GM12878 (cell line): ENCODE measurements at regions not wholly inside any gene's neighbourhood (a gene's known extent, or its start where the extent isn't known, plus 50 kb on each side); places are given as distances from the start of the nearest gene placed in this dataset.

Source experiments
- ATAC-seq: fragments of 200-7000 bp; cut with Tn5 transposase; 3 replicates; pipeline ENCODE4 v1.9.1; 2020; ENCODE audit warnings: mild to moderate bottlenecking, moderate library complexity
- BruUV-seq: library from RNA; stranded (reverse); fragments of 400-500 nt; replicated peaks from 2 replicates; lab custom pipeline; 2021; lab: Mats Ljungman, UMichigan
- CTCF ChIA-PET: fragments of 300-600 bp; sonication (Branson Sonifier 250); formaldehyde crosslinking; extraction: SDS; loops from one replicate; lab custom pipeline; 2021; ENCODE audit warnings: inconsistent platforms; lab: Yijun Ruan, JAX
- POLR2A ChIA-PET: fragments of 350-600 bp; formaldehyde crosslinking; extraction: SDS; loops from one replicate; lab custom pipeline; 2021; ENCODE audit warnings: inconsistent platforms; lab: Charles Lee
- RAD21 ChIA-PET: fragments of 300-600 bp; sonication (Branson Sonifier 250); formaldehyde crosslinking; loops from one replicate; lab custom pipeline; 2023; ENCODE audit warnings: antibody characterized with exemption; ENCODE audit not compliant: unreplicated experiment; lab: Charles Lee
- SMC1A ChIA-PET: fragments of 300-600 bp; sonication (Branson Sonifier 250); formaldehyde crosslinking; loops from one replicate; lab custom pipeline; 2023; ENCODE audit not compliant: unreplicated experiment, uncharacterized antibody; lab: Charles Lee
- DNase-seq: peaks from one replicate; pipeline ENCODE4 v3.0.0-alpha.2; 2011; ENCODE audit warnings: low read depth, low spot score
- FAIRE-seq: peaks from 3 replicates; lab custom pipeline; 2011; peaks lifted over from hg19 to GRCh38; lab: Jason Lieb, UNC
- H2AFZ ChIP-seq: 2 replicates; pipeline ENCODE4 v1.6.0; 2011; ENCODE audit warnings: low read depth, low read length, control low read depth; ENCODE audit not compliant: control insufficient read depth
- H3K27ac ChIP-seq: 2 replicates; pipeline ENCODE4 v1.5.1; 2011; ENCODE audit warnings: control low read depth; ENCODE audit not compliant: control insufficient read depth, insufficient read depth
- H3K27me3 ChIP-seq, 2 experiments: replicated peaks in 1 of 2; 2 replicates each; pipeline versions ENCODE4 v1.6.0 to v1.6.1; 2011; ENCODE audit warnings: low read length in 1 of 2; ENCODE audit not compliant: control insufficient read depth in 2 of 2, insufficient read depth in 2 of 2
- H3K36me3 ChIP-seq, 2 experiments: 2 replicates each; pipeline ENCODE4 v1.5.1; 2011; ENCODE audit warnings: low read length in 1 of 2; ENCODE audit not compliant: control insufficient read depth in 2 of 2, insufficient read depth in 2 of 2
- H3K4me1 ChIP-seq: 2 replicates; pipeline ENCODE4 v1.6.1; 2011; ENCODE audit warnings: mild to moderate bottlenecking, low read length, moderate library complexity, mixed read lengths; ENCODE audit not compliant: control insufficient read depth, insufficient read depth
- H3K4me2 ChIP-seq: 2 replicates; pipeline ENCODE4 v1.6.0; 2011; ENCODE audit warnings: control low read depth; ENCODE audit not compliant: control insufficient read depth, insufficient read depth
- H3K4me3 ChIP-seq: fragments of 200-600 bp; sonication (generic); 2 replicates; pipeline ENCODE4 v1.5.1; 2016
- H3K79me2 ChIP-seq: 2 replicates; pipeline ENCODE4 v1.6.0; 2011; ENCODE audit warnings: low read length; ENCODE audit not compliant: control insufficient read depth, insufficient read depth
- H3K9ac ChIP-seq: 2 replicates; pipeline ENCODE4 v1.8.0; 2011; ENCODE audit warnings: low read length, control low read depth, mixed read lengths; ENCODE audit not compliant: control insufficient read depth, insufficient read depth
- H3K9me3 ChIP-seq: replicated peaks from 3 replicates; pipeline ENCODE4 v1.5.1; 2011; ENCODE audit warnings: mild to moderate bottlenecking, low read length; ENCODE audit not compliant: control insufficient read depth, insufficient read depth
- H4K20me1 ChIP-seq: 2 replicates; pipeline ENCODE4 v1.6.0; 2011; ENCODE audit not compliant: control insufficient read depth, insufficient read depth
- CEBPB ChIP-seq, 2 experiments: fragments of 150-350 bp in 1 of 2; IDR thresholded peaks; 2 replicates each; pipeline ENCODE4 v1.6.1; 2012 to 2014; ENCODE audit warnings: low read depth in 2 of 2, low read length in 2 of 2, borderline replicate concordance in 1 of 2, inconsistent platforms in 1 of 2
- CREM ChIP-seq: IDR thresholded peaks from 2 replicates; pipeline ENCODE4 v1.6.1; 2014; ENCODE audit warnings: antibody characterized with exemption, low read depth
- DPF2 ChIP-seq: fragments of 450-650 bp; IDR thresholded peaks from 2 replicates; pipeline ENCODE4 v1.6.1; 2017; ENCODE audit warnings: mild to moderate bottlenecking
- HDAC2 ChIP-seq: fragments of 200-600 bp; sonication (generic); IDR thresholded peaks from 2 replicates; pipeline ENCODE4 v1.6.1; 2017
- MYB ChIP-seq: fragments of 150-350 bp; IDR thresholded peaks from 2 replicates; pipeline ENCODE4 v1.6.1; 2014; ENCODE audit warnings: mild to moderate bottlenecking, low read depth, low read length, borderline replicate concordance
- RAD21 ChIP-seq: IDR thresholded peaks from 2 replicates; pipeline ENCODE4 v1.6.1; 2011; ENCODE audit warnings: mild to moderate bottlenecking, low read depth, low read length, moderate library complexity; ENCODE audit not compliant: insufficient read depth
- RBBP5 ChIP-seq: fragments of 200-600 bp; sonication (generic); conservative IDR thresholded peaks from 2 replicates; pipeline ENCODE4 v1.6.1; 2016
- STAT3 ChIP-seq: IDR thresholded peaks from 2 replicates; pipeline ENCODE4 v1.6.1; 2011; ENCODE audit warnings: low read depth, low read length, improper control_type of control experiment
- TCF3 ChIP-seq: IDR thresholded peaks from 2 replicates; pipeline ENCODE4 v1.6.1; 2012; ENCODE audit warnings: low read depth, mild to moderate bottlenecking, low read length, borderline replicate concordance; ENCODE audit not compliant: insufficient read depth
- TCF7 ChIP-seq: IDR thresholded peaks from 2 replicates; pipeline ENCODE4 v1.6.1; 2014; ENCODE audit warnings: antibody characterized with exemption, borderline replicate concordance
- WGBS: methylation state at CpG from one replicate; pipeline ENCODE4 v1.1.6; 2016; ENCODE audit warnings: low lambda C conversion rate; ENCODE audit not compliant: insufficient replicate concordance, insufficient coverage; ENCODE audit errors: missing lambda C conversion rate; 5-methylcytosine and 5-hydroxymethylcytosine counted together
- in situ Hi-C: fragments of 300-500 bp; cut with MboI; formaldehyde crosslinking; loops from 9 replicates; pipeline ENCODE4 v1.14.3; 2018; ENCODE audit warnings: mixed read lengths
- intact Hi-C: fragments of 100-400 bp; cut with micrococcal nuclease; formaldehyde crosslinking; loops from one replicate; pipeline ENCODE4 v1.14.2; 2022; ENCODE audit not compliant: unreplicated experiment
- TF ChIP-seq, protein P1 (sequence below): IDR thresholded peaks from 2 replicates; pipeline ENCODE4 v1.6.1; 2012; ENCODE audit warnings: mild to moderate bottlenecking, low read depth, low read length

DNA sequence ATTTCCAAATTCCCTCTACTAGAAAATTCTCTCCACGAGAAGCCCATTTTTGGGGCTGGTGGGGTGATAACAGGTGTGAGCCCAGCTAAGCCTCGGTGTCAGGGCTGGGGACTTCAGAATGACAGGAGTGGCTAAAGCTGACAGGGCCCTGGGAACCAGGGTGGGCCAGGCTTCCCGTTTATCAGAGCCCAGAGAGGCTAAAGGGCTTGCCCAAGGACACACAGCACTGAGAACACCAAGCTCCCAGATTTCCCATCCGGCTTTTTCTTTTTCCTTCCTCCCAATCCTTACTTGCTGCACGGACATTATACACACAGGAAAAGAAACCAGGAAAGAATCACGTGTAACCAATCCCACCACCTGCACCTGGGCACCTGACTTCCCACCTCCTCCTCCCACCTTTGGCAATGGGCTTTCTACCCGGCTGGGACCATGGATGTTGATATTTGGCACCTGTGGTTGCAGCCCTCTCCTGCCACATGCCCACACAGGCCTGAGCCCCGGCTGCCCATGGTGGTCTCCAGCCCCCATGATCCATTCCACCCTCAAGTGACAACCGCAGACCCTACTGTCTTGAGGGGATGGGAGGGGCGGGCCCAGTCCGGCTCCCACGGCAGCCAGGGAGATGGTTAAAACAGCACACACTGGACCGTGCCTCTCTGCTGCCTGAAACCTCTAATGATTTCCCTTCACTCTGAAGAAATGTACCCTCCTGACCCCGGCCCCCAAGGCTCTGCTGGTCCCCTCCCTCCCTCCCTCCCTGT is 78.9 kb downstream of the ENGASE start:
- SMC1A ChIA-PET, result no interaction called here
- TF ChIP-seq RAD21 (no peak), RBBP5 (no peak), TCF7 (no peak), CREM (no peak), DPF2 (no peak), MYB (no peak), CEBPB (IDR thresholded peaks at IDR 0.05; ENCODE audit: borderline replicate concordance in 1 of 2, low read depth in 2 of 2, low read length in 2 of 2) (no peak), HDAC2 (no peak), STAT3 (no peak), TCF3 (no peak)
- TF ChIP-seq, protein P1, sequence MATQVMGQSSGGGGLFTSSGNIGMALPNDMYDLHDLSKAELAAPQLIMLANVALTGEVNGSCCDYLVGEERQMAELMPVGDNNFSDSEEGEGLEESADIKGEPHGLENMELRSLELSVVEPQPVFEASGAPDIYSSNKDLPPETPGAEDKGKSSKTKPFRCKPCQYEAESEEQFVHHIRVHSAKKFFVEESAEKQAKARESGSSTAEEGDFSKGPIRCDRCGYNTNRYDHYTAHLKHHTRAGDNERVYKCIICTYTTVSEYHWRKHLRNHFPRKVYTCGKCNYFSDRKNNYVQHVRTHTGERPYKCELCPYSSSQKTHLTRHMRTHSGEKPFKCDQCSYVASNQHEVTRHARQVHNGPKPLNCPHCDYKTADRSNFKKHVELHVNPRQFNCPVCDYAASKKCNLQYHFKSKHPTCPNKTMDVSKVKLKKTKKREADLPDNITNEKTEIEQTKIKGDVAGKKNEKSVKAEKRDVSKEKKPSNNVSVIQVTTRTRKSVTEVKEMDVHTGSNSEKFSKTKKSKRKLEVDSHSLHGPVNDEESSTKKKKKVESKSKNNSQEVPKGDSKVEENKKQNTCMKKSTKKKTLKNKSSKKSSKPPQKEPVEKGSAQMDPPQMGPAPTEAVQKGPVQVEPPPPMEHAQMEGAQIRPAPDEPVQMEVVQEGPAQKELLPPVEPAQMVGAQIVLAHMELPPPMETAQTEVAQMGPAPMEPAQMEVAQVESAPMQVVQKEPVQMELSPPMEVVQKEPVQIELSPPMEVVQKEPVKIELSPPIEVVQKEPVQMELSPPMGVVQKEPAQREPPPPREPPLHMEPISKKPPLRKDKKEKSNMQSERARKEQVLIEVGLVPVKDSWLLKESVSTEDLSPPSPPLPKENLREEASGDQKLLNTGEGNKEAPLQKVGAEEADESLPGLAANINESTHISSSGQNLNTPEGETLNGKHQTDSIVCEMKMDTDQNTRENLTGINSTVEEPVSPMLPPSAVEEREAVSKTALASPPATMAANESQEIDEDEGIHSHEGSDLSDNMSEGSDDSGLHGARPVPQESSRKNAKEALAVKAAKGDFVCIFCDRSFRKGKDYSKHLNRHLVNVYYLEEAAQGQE, result no peak
- Histone ChIP-seq H3K9me3 (no peaks in the 10 kb centered on the region), H4K20me1 (no peaks in the 10 kb centered on the region), H3K4me2 (no peak overlapping the region), H3K4me1 (no peaks in the 10 kb centered on the region), H3K79me2 (no peaks in the 10 kb centered on the region), H3K4me3 (no peak overlapping the region), H3K27me3 (no peaks in the 10 kb centered on the region), H2AFZ (no peak overlapping the region), H3K27ac (no peak overlapping the region), H3K9ac (no peak overlapping the region), H3K36me3 (no peaks in the 10 kb centered on the region)
- RAD21 ChIA-PET, result no interaction called here
- intact Hi-C loops (no loop called here), in situ Hi-C loops (no loop called here)
- CTCF ChIA-PET, result no interaction called here
- ATAC-seq, result no peak
- 23% methylated on average over 12 of the region's 14 CpGs for WGBS
- FAIRE-seq, result no peak
- POLR2A ChIA-PET, result no interaction called here
- no TSS peak for BruUV-seq
- no peak for DNase-seq
